GM19035 (cell line): ENCODE measurements at regions not wholly inside any gene's neighbourhood (a gene's known extent, or its start where the extent isn't known, plus 50 kb on each side); places are given as distances from the start of the nearest gene placed in this dataset.
"Not testable (repeated sequence)": the region's sequence is repeated elsewhere in the genome, so short reads cannot be mapped to it uniquely, and the experiment has no call there.

Experiments
- ATAC-seq: cut with Tn5 transposase; IDR thresholded peaks from one replicate; pipeline ENCODE4 v1.9.1; 2021; ENCODE audit not compliant: unreplicated experiment

DNA sequence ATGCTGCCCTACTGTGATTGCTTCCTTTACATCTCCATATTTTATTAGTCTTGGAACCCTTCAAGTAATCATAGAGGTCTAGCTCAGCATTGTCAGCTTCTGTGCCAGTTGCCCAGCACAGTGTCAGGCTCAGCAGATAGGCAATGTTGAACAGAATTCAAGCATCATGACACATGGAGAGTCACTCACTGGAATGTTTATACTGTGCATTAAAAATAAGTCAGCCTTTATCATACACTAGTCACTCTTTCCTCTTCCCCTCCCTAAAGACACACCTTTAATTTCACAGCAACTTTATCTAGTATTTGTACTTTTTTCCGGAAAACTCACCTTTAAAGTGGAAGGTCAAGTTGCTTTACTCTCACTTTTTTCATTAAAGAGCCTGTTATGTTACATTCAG lies 253.8 kb upstream of the CDH11 start:
- no peak for ATAC-seq

DNA sequence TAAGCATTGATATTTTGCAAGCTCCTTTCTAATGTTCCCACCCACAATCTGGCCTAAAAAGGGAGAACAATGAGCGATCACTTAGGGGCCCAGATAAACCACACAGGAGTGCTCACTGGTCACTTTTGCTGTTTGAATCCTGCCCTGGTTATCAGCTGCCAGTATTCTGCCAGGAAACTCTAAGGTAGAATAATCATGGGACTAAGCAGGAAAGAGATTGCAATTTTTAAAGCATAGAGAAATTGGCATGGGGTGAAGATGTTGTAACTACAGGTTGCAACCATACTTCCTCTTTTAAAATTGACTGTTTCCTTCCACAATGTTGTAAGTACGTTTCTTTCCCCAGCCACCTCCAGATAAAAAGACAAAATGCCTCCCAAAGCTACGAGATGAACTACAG lies 251.2 kb upstream of the CDH11 start:
- no peak for ATAC-seq

GRCh38 chr16:65372171-65372570 lies 250.3 kb upstream of the CDH11 start:
- ATAC-seq = no peak

DNA sequence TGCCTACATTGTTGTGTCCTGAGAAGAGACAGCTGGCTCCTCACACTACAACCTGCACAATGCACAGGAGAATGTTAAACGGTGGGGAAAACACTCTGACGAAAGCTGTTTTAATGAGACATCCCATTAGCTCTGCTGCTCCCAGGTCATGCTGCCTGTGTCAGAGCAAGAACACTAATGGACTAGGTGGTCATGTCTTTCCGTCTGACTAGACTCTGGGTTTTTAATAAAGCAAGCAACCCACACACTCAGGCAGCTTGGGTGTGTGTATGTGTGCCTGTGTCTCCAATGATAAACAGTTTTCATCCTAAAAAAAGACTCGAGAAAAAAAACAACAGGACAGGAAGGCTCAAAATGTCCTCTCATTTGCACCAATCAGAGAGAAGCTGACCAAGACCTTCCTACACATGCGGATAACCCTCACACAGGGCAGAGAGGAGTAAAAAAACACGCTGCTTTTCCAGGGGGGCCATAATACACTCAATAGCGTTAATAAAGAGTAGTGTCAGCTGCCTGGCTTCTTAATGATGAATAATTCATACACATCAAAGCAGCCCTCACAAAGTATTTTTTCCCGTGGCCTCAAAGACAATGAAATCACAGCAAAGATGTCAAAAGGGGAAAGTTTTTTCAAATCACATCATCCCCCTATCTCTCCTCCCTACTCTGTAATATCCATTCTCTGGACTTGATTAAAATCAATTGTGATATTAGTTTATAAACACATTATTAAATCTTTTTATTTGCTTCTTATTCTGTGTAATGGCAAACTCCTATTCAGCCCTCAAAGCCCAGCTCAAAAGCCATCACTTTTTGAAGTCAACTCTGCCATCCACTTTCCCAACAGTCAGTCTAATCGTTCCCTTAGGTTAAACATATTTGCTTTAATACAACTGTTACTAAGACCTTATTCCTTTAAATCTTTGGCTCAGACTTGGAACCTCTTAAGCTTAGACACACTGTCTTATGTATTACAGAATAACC lies 244.2 kb upstream of the CDH11 start:
- ATAC-seq = no peak

GRCh38 chr16:65356721-65357120 lies 234.9 kb upstream of the CDH11 start:
- ATAC-seq = not testable (repeated sequence)

GRCh38 chr16:65355706-65356105 lies 233.8 kb upstream of the CDH11 start:
- ATAC-seq = no peak

GRCh38 chr16:65353183-65353582 lies 231.3 kb upstream of the CDH11 start:
- no peak for ATAC-seq

GRCh38 chr16:65349626-65350025 lies 227.8 kb upstream of the CDH11 start:
- ATAC-seq = no peak

DNA sequence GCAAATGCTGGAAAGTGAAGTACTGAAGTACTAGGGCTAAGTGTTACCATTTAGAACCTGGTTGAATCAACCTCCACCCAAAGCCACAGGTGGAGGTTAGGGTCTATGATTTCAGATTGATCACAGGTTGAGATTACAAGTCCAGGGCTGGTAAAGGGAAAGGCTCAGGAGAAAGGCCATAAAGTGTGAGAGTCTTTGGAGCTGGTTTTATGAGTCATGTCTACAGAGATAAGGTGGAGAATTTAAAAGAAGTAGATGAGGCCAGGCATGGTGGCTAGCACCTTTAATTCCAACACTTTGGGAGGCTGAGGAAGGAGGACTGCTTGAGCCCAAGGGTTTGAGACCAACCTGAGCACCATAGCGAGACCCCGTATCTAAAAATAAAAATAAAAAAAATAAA lies 221.7 kb upstream of the CDH11 start:
- ATAC-seq = no peak

DNA sequence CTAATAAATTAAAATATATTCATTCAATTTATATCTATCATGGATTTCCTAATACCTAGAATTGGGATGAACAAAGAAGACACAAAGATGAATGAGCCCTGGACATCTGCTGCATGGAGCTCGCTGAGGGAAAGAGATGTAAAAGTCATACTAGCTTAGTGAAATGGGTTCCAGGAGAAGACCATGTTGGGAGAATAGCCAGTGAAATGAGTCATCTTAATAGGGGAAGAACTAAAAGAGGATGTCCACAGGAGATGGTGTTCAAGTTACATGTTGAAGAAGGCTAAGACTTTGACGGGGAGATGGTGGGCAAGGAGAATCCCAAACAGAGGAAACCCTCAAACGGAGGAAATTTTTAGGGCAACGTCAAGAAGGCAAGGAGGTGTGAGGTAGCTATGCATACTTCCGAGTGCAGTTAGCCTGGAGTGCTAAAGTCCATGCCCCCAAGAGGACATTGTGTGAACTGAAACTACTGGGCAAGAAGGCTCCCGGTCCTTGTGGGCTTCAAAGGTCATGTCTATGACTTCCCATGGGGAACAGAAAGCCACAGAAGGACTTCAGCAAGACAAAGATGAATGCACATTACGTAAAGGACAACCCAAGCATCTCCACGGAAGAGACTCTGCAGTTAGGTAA lies 220.5 kb upstream of the CDH11 start:
- no peak for ATAC-seq

DNA sequence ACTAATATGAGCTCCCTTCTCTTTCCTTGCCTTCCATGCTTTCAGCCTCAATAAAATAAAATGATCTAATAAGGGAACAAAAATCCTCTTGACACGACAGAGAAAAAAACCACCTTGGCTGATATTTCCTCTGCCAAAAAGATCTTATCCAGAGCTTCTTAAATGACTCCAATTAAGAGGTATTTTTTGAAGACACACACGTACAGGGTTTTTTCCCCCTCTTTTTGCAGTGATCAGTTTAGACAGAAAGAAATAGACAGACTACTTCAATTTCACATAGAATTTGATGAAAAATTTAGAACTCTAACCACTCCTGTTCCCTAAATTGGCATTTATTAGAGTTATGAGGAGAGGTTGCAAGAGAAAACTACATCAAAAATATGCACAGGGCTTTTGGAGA lies 217.2 kb upstream of the CDH11 start:
- ATAC-seq = no peak

DNA sequence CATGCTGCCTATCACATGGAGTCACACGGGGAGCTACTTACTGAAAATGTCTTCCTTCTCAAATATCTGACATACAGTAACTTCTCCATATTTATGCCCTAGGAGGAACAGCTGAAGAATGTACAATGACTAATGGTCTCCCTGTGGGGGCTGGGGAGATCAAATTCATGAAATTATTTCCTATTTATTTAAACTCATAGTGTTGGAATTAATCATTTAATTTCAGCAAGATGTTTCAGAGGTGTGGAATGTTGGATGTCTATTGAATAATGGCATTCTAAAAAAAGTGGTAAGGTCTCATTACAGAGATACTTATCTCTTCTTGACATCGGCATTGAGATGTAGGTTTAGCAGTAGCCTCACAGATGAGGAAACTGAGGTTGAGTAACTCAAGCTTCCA lies 214.3 kb upstream of the CDH11 start:
- no peak for ATAC-seq

DNA sequence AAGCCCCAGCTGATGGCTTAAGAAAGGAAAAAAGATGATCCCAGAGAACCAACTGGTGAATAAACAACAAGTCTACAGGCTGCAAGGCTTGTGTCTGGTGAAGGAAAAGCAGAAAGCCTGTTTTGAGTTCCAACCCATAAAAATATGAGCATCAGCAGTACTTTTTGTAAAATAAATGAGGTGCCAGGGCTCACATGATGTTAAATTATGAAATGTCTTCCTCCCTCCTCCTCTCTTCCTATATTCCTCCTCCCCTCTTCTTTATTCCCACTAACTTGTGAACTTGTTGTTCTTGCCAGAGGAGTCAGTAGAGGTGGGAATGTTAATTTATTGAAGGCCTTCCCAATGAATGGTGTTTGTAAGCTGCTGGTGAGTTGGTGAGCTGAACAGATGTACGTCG lies 212.2 kb upstream of the CDH11 start:
- no peak for ATAC-seq

- ATAC-seq = no peak
These were observed 211.4 kb upstream of the CDH11 start for GRCh38 chr16:65333283-65333682.

GRCh38 chr16:65327346-65327745 lies 205.5 kb upstream of the CDH11 start:
- ATAC-seq = no peak

DNA sequence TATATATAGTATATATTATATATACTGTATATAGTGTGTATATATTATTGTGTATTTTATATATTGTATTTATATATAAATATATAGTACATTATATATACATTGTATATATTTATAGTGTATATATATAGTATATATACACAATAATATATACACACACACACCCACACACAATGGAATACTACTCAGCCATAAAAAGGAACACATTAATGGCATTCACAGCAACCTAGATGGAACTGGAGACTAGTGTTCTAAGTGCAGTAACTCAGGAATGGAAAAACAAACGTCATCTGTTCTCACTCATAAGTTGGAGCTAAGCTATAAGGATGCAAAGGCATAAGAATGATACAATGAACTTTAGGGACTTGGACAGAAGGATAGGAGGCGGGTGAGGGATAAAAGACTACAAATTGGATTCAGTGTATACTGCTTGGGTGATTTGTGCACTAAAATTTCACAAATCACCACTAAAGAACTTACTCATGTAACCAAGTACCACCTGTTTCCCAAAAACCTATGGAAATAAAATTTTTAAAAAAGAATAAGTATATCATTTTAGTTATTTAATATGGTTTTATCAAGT lies 201.9 kb upstream of the CDH11 start:
- ATAC-seq = no peak

DNA sequence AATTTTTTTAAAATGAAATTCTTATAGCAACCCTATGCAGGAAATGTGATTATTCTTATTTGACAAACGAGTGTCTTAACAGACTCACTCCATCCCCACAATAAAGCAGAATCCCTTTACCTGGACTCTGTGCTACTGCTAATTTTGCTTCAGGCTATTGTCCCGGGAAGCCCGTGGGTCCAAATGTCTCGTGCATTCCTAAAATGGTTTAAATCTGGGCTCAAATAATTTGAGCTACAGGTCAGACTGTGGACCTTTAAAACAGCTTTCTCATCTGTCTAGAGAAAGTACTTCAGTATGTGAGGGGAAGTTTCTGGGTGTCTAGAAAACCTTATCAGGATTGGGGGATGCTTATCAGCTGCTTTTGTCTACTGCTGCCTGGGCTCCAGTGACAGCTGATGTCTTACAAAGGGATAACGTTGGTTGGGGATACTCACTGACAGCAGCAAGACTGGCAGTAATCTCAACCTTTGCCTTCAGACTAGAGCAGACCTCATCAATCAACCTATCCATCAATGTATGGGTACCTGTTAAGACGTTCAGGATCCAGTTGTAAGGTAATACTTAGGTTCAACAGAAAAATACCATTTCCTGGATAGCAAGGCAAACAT lies 197.9 kb upstream of the CDH11 start:
- ATAC-seq = no peak

DNA sequence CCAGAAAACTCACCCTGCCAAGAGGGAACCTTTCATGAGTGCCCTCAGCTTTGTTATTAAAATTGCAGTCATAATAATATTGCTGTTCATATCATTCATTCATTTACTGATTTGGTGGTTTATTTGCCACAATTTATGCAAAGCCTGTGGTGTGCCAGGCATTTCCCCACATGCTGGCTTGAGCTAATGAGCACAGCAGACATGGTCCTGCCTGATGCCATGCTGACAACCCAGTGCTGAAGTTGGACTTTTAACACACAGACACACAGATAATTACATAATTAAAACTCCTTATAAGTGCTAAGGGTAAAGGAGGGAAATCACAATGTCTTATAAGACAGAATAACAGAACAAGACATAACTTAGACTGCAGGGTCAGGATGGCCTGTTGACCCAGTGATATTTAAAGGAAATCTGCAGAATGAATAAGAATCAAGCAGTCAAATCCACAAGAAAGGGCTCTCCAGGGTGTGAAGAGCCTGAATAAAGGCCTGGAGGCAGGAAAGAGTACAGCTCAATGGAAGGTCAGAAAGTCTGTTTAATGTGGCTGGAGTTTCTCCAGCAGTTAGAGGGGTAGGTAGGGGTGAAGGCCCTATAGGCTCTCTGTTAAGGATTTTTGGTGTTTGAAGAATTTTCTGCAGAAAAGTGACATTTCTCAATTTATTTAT lies 196.9 kb upstream of the CDH11 start:
- no peak for ATAC-seq

- no peak for ATAC-seq
These were observed 196.3 kb upstream of the CDH11 start for GRCh38 chr16:65318138-65318537.

GRCh38 chr16:65316808-65317207 lies 194.9 kb upstream of the CDH11 start:
- no peak for ATAC-seq
